GM21717 (cell line): ENCODE measurements at regions not wholly inside any gene's neighbourhood (a gene's known extent, or its start where the extent isn't known, plus 50 kb on each side); places are given as distances from the start of the nearest gene placed in this dataset.
A peak's percentile ranks its signal among the peaks of the same experiment; 100 is the strongest.

ENCODE experiments used
- ATAC-seq: cut with Tn5 transposase; IDR thresholded peaks from one replicate; pipeline ENCODE4 v1.9.1; 2021; ENCODE audit warnings: mild to moderate bottlenecking, moderate library complexity; ENCODE audit not compliant: unreplicated experiment

DNA sequence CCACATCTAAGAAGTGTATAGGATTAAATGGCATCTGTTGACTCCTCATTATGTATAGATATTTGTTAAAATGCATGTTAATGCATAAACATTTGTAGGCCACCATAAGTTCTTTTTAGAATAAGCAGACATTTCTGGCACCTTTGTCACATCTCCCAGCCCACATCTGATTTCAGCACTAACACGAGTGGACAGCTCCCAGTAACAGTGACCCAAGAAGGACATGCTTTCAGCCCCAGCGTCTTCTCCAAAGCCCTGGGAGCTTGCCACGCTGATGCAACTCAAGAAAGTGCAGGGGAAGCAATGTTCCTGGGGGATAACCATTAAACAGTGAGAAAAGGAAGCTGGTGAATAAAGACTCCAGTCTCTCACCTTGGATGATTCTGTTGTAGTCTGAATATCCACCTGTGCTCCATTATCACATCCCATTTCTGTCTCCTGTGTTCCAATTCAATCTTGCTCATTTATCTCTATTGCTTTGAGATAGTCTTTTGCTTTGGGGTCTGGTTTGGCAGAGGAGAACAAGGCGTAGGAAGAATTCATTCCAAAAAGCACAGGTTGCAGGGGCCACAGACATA is 182.6 kb upstream of the THSD7B start:
- no peak for ATAC-seq

DNA sequence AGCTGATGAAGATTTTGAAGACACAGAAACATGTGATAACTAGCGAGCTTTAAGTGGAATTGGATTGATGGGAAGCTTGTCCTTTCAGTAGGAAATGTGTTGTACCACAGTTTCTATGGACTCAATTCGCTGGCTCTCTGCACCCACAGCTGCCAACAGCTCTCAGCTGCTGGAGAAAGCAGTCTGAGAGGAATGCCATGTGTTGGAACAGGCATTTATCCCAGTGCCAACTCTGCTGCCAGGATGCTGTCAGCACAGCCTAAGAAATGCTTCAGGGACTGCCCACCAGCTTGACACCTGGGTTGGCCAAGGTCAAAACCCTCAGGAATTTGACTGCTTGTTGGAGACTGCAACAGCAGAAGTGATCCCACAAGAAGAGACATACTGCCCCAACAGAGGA is 193.0 kb upstream of the THSD7B start:
- no peak for ATAC-seq

DNA sequence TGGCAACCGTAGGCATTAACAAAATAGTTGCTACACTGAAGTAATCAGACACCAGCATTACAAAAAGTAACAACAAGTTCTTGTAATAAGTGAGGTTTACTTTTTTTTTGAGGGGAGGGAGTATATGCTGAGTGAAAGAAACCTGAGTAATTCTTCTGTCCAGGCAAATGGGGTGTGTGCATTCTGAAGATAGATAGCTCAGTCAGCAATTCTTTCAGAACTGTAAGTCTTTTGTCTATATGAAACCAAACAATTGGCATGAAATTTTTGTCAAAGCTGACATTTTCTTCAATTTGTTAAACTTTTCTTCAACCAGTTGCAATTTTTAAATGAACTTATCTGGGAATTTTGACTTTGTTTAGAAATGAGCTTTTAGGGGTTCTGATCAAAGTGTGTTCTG is 208.1 kb upstream of the THSD7B start:
- no peak for ATAC-seq

DNA sequence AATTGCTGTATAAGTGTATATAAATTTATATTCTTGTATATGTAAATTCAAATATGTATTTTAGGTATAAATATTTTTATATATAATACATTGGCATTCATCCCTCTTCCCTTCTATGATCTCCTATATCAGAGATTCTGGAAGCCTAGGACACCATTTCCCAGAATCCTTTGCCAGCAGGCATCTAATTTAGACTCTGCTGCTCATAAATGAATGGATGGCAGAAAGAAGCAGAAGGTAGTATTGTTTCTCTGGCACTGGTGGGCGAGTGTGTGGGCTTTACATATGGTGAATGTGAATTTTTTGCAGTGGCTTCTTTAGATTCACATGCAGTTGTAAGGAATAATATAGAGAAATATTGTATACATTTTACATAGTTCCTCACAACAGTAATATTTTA is 215.2 kb upstream of the THSD7B start:
- ATAC-seq, result no peak

DNA sequence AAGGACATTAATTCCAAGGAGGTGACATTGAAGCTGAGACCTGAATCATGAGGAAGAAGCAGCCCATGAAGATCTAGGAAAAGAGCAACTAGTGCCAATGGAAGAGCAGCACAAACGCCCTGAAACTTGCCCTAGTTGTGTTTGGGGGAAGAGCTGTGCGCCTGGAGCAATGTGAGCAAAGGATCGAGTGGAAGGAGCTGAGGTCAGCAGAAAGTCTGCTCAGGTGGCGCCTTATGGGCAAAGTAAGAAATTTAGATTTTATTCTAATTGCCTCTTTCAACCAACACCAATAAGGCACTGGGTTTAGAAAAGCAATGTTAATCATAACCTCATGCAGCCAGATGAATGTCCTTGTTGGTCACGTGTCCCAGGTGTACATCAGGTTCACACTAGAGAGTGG is 226.0 kb upstream of the THSD7B start:
- ATAC-seq, result no peak

DNA sequence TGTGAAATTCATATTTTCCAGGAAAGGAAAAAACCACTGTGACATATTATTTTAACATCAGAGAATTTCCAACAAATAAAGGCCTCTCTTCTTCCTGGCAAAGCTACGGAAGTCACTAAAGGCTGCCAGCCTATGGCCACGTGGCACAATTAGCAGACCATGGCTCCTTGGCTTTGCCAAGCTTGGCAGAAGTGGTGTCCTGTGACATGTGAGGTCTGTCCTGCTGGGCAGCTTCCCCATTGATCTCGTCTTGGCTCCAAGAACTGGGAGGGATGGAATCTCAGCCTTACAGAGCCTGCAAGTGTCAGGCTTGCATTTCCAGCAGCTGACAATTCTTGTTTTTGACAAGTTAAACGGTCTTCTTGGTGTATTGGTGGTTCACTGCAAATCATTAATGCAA is 226.9 kb upstream of the THSD7B start:
- no peak for ATAC-seq

DNA sequence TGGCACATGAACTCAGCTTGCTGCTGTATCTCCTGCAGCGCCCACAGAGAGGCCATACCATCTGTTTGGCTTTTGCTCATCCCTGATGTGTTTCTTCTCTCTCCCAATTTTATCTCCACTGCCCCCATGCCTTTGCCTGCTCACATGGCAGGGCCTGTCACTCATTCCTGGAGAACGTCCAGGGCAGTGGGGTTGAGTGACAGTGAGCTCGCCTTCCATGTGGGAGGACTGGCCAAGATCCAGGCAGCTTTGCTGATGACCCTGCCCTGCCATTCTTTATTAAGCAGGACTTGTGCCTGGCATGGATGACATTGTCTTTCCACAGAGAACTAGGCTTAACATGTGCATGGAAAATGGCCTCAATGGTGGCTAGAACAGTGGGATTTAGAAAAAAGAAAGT is 230.5 kb upstream of the THSD7B start:
- no peak for ATAC-seq

DNA sequence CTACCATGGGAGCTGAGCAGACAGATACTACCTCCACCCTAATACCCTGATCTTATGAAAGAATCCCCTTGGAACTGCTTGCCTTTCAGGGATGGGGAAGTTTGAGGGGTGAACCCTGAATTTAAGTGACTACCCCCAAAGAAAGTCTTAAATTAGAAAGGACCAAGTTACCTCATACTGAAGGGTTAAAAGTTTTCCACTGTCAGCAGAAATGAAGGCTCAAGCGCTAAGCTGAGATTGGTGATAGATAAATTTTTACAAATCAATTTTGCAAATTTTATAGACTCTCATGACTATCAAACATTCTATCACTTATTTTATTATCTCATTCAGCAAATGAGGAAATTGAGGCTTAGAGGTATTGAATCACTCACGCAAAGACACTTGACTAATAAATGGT is 233.2 kb upstream of the THSD7B start:
- ATAC-seq, result no peak

DNA sequence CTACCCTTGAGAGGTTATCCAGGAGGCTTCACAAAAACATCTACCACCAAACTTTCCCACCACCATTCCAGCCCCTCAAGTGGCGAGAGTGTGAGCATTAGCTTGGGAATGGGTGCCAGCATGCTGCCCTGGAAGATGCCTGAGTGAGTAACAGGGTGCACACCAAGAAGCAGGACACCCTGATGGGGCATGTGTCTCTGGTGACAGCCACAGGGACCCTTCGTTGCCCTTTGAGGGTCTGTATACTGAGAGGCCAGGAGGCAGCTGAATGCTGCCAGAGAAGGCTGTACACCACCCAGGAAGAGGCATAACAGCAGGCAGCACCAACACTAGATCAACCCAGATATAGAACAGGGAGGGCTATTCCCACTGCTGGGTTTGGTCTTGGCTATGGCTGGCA is 233.6 kb upstream of the THSD7B start:
- no peak for ATAC-seq

DNA sequence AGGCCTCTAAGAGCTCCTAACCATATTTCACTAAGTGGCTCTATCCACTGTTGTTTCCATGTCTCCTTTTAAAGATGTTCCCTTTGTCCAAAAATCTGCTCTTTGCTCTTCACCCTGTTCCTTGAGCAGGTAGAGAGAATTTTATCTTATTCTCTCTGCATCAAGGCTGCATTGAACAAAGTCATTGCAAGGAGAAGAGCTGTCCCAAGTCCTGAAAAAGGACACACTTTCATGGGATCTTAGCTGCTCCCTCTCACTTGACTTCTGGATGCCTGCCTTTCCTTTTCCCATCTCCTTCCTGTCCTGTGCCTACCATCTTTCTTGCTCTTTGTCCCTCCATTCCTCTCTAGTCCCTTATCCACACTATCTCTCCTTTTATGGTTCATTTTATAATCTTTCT is 235.2 kb upstream of the THSD7B start:
- no peak for ATAC-seq

DNA sequence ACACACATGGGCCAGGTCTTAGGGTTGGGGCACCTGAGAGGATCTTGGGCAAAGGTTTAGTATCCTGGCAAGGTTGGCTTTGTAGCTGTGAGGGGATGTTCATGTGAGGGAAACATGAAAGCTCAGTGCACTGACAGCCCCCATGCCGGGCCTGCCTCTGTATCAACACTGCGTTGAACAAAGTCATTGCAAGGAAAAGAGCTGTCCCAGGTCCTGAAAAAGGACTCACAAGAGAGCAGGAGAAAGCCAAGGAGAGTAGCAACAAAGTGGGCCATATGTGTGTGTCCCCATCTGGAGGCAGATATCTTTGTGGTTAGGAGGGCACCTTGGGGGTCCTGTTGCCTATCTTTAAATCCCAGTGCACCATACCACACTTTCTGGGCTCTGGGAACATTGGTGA is 237.8 kb upstream of the THSD7B start:
- ATAC-seq, result no peak

DNA sequence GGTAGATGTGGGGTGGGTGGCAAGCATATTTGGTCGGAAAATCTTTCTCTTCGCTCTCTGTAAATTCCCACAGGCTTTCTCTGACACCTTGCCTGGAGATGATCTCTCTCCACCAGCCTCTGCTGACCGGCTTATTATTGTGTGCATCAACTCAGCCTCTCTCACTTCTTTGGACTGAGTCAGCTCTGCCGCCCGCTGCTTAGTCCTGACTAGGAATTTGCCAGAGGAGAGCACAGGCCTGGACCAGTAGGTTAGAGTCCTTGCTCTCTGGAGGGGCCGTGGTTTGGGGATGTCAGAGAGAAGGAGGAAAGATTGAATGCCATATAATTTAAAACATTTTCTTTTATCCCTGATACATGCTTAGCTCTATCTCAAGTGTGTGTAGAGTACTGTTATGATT is 242.6 kb upstream of the THSD7B start:
- ATAC-seq, result no peak

DNA sequence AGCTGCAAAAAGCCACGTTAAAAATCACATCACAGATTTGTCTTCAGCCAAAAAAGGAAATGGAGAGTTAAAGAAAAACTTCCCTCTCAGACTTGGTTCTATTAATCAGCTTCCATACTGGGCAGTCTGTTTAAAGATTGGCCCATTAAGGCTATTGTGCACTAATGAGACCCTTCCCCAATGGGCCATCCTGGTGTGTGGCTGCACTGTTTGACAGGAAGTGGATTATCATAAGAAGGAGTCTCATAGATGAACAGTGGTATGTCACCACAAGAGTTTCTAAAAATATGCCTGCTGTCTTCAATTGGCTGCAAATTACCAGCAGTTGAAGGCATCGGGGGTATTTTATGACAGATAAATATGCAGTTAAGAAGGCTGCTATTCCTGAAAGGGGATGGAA is 247.6 kb upstream of the THSD7B start:
- no peak for ATAC-seq

DNA sequence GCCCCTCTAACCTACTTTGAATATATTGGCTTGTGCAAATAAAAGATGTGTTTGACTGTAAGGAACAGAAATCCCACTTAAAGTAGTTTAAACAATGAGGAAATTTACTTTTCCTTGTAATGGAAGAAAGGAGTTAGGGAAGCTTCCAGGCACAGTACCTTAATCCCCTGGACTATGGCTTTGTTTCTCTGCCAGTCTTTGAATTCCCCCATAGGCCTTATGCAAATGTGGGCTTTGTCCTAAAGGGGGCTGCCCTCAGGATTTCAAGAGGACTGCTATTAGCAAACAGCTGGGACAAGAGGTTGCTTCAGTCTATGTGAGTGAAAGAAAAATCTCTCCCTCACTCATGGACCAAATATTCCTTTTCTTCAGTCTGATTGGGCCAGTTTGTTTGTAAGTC is 255.1 kb upstream of the THSD7B start:
- no peak for ATAC-seq

DNA sequence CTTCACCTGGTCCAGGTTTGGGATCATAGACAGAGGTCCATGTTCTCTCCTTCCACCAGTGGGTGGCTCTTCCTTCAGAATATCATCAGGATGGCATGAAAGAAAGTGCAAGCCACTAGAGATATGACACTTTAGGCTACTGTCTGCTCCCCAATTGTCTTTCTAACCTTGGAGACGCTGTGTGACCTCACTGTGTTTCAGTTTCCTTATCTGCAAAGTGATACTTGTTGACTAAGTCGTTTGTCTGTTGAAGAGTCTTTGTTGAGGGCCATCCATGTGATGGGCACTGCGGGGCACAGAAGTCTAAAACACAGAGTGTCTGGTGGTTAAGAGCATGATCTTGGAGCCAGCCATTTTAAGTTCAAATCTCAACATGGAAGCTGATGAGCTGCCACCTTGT is 259.9 kb upstream of the THSD7B start:
- ATAC-seq, result no peak

DNA sequence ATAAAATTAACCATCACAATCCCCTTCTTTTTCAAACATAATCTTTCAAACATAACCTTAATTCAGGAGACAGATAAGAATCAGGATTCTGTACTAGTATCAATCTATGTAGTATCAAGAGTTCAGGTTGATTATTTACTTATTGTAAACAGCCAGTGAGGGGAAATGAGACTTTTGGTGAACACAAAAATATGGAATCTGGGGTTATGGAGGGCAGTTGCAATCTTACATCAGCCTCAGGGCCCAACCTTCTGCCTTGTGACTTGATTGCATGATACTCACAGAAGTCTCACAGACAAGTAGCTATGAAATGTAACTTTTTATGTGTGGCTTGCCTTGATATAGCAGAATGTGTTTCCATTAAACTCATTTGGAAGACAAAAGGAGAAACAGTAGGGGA is 262.7 kb upstream of the THSD7B start:
- no peak for ATAC-seq

DNA sequence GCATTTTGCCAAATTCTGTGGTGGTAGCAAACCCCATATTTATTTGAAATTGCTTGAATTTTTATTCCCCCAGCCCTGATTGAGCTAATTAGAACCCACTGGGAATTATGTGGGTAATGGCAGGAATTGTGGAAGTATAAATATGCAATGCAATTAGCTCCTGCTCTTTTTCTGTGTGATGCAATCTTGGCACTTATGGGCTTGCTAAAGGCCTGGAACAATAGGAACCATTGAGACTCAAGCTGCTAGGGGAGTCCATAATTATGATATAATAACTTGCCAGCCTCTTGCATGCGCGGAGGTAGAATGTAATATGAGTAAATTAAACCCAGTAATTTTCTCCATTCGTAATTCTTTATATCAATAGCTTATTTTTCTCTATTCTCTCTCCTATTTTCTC is 267.6 kb upstream of the THSD7B start:
- ATAC-seq, result no peak

DNA sequence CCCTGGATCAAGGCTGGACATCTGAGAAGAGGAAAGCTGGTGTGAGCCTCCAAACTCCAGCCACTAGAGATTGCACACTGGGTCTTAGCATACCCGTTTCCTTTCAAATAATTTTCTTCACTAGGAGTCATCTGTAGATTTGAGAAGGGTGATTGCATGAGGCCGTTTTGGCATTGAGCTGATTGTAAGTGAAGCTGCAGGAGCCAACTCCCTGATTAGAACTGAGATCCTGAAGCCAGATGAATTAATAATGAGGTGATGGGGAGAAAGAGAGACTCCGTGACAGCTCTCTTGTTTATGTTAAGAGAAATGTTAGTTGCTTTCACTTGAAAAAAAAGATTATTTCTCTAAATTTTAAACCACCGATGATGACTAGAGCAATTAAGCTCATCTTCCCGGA is 268.4 kb upstream of the THSD7B start:
- no peak for ATAC-seq

DNA sequence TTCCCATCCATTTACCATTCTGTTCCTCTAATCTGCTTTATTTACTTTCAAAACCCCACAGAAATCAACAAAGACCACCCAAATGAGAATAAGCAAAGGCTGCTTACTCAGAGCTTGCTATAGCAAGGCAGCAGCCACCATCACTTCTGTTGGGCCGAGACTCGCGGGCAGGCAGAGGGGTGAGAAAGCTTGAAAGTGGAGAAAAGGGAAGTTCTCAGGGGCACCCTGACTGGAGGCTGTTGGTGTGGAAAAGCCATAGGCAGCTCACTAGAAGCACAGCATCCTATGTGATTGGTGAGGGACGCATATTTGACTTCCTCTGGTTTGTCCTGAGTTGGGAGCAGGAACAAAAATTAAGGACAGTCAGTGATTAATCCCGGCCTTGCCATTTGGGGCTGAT is 269.7 kb upstream of the THSD7B start:
- peak; percentile 81 for ATAC-seq

DNA sequence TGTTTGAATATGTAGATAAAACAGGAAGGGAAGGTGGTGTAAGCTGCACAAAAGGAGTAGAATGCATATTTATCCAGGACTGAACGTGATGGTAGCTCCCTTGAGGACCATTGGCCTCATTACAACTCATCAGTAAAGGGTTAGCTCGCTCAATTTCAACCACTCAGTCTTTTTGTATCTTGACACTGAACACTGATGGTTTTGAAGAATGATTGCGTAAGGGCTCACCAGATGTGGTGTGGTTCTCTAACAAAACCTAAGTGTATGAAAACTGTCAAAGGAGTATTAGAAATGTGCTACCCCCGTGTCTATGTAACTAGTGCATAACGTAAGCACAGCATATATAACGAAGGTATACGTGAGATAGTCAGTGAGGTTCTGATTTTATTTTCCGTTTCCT is 272.4 kb upstream of the THSD7B start:
- ATAC-seq, result no peak

DNA sequence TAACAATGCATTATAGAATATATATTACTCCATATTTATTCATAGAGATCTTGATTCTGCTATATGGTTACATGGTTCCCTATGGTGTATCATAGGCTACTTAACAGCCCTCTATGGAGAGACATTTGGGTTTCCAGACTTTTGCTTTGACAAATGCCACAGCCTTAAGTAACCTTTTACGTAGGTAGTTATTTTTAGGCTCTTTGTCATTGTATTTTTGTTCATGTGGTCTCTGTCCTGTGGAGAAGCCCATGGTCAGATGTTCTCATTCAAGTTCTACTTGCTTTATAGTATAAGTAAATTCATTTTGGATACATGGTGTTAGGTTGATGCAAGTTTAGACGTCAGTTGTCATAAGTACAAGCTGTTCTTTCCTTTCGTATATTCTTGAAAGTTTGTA is 275.2 kb upstream of the THSD7B start:
- ATAC-seq, result no peak

DNA sequence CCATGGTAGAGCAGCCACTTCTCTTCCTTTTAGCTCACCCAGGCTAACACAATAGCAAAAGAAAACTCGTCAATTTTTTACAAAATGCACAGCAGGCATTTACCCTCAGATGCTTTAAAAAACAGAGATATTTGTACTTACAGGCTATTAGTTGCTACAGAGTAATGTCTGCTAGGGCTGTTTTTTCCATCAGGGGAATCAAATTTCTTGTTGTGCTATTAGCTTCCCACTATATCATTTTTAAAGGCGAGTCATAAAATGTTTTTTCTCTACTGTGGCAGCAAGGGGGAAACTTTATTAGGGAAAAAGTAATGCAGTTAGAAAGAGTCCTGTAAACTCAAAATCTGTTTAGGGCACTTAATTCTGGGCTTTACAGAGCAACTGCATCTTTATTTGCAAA is 277.9 kb upstream of the THSD7B start:
- ATAC-seq, result no peak

DNA sequence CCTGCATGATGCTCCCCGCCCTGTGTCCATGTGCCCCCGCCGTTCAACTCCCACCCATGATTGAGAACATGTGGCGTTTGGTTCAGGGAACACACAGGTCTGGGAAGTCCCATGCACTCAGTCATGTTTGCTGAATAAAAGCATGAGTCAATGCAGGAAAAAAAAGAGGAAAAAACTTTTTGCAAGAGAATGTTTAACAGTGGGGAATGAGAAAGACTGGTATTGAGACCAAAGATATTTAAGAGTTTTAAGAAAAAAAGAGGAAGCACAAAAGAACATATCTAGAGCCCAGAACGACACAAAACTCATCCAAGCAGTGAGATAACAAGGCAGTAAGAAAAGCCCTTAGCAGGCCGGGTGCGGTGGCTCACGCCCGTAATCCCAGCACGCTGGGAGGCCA is 279.2 kb upstream of the THSD7B start:
- ATAC-seq, result peak; percentile 78

DNA sequence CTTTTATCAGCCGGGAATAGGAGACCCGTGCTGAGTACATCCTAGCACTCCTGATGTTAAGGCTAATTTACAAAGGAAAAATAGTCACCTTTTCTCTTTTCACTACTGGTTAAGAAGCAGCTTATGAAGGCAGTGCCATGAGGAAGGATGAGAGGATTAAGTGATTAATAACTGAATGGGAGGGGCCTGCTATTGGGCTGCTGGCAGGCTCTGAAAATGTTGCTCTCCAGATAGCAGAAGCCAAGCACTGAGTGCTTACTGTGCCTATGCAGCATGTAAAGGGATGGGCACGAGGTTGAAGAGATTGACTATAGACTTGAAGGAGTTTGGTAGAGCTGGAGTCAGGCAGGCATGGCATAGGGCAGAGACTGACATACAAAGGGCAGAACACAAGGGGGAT is 282.4 kb upstream of the THSD7B start:
- ATAC-seq, result no peak
